AG04450 (cell line): ENCODE measurements at regions not wholly inside any gene's neighbourhood (a gene's known extent, or its start where the extent isn't known, plus 50 kb on each side); places are given as distances from the start of the nearest gene placed in this dataset.
"Not testable (repeated sequence)": the region's sequence is repeated elsewhere in the genome, so short reads cannot be mapped to it uniquely, and the experiment has no call there.

Source experiments
- CTCF ChIA-PET: fragments of 300-600, 350-600 bp; formaldehyde crosslinking; extraction: SDS; loops from one replicate; lab custom pipeline; 2022; ENCODE audit warnings: antibody characterized with exemption, inconsistent platforms; lab: Charles Lee
- POLR2A ChIA-PET: fragments of 350-600 bp; formaldehyde crosslinking; extraction: SDS; loops from one replicate; lab custom pipeline; 2021; ENCODE audit warnings: antibody characterized with exemption, inconsistent platforms; lab: Yijun Ruan, JAX
- DNase-seq: peaks from one replicate; pipeline ENCODE4 v3.0.0-alpha.2; 2011; ENCODE audit warnings: low read depth, low spot score
- H3K27ac ChIP-seq: one replicate; pipeline ENCODE4 v1.5.1; 2012; ENCODE audit warnings: low read depth, low read length, control low read depth
- H3K27me3 ChIP-seq: one replicate; pipeline ENCODE4 v1.6.0; 2012; ENCODE audit warnings: low read length; ENCODE audit not compliant: control insufficient read depth, insufficient read depth
- H3K4me3 ChIP-seq: 2 replicates; pipeline ENCODE4 v1.5.1; 2011; ENCODE audit warnings: mild to moderate bottlenecking, low read depth, low read length, control low read depth
- H3K9me3 ChIP-seq: 2 replicates; pipeline ENCODE4 v1.5.1; 2012; ENCODE audit warnings: low read length; ENCODE audit not compliant: control insufficient read depth, insufficient read depth

GRCh38 chr1:206316901-206317300 lies 113.6 kb downstream of the SRGAP2 start:
- POLR2A ChIA-PET, H3K27me3 ChIP-seq, CTCF ChIA-PET, H3K4me3 ChIP-seq, DNase-seq, H3K9me3 ChIP-seq, H3K27ac ChIP-seq: not testable (repeated sequence)

GRCh38 chr1:206317878-206318514 lies 114.7 kb downstream of the SRGAP2 start:
- CTCF ChIA-PET, H3K4me3 ChIP-seq, H3K27me3 ChIP-seq, H3K27ac ChIP-seq, POLR2A ChIA-PET, DNase-seq, H3K9me3 ChIP-seq: not testable (repeated sequence)

GRCh38 chr1:206320227-206320626 lies 116.9 kb downstream of the SRGAP2 start:
- H3K9me3 ChIP-seq, H3K27ac ChIP-seq, CTCF ChIA-PET, H3K27me3 ChIP-seq, POLR2A ChIA-PET, DNase-seq, H3K4me3 ChIP-seq: not testable (repeated sequence)

GRCh38 chr1:206326159-206326939 lies 123.0 kb downstream of the SRGAP2 start:
- POLR2A ChIA-PET, H3K9me3 ChIP-seq, H3K4me3 ChIP-seq, H3K27me3 ChIP-seq, H3K27ac ChIP-seq, DNase-seq, CTCF ChIA-PET: not testable (repeated sequence)

GRCh38 chr1:206331597-206331996 lies 128.3 kb downstream of the SRGAP2 start:
- CTCF ChIA-PET, H3K4me3 ChIP-seq, H3K9me3 ChIP-seq, H3K27ac ChIP-seq, H3K27me3 ChIP-seq, DNase-seq, POLR2A ChIA-PET: not testable (repeated sequence)

- CTCF ChIA-PET, H3K9me3 ChIP-seq, DNase-seq, H3K27ac ChIP-seq, H3K27me3 ChIP-seq, H3K4me3 ChIP-seq, POLR2A ChIA-PET: not testable (repeated sequence)
Measured at GRCh38 chr1:206333316-206333715, 130.0 kb downstream of the SRGAP2 start.

GRCh38 chr1:206333897-206334296 lies 130.6 kb downstream of the SRGAP2 start:
- H3K27me3 ChIP-seq, POLR2A ChIA-PET, H3K4me3 ChIP-seq, H3K27ac ChIP-seq, CTCF ChIA-PET, H3K9me3 ChIP-seq, DNase-seq: not testable (repeated sequence)

GRCh38 chr1:206334481-206334880 lies 131.1 kb downstream of the SRGAP2 start:
- POLR2A ChIA-PET, CTCF ChIA-PET, DNase-seq, H3K4me3 ChIP-seq, H3K27ac ChIP-seq, H3K9me3 ChIP-seq, H3K27me3 ChIP-seq: not testable (repeated sequence)

GRCh38 chr1:206335162-206335561 lies 131.8 kb downstream of the SRGAP2 start:
- POLR2A ChIA-PET, H3K27me3 ChIP-seq, H3K4me3 ChIP-seq, CTCF ChIA-PET, DNase-seq, H3K27ac ChIP-seq, H3K9me3 ChIP-seq: not testable (repeated sequence)

- POLR2A ChIA-PET, DNase-seq, H3K9me3 ChIP-seq, H3K27me3 ChIP-seq, H3K27ac ChIP-seq, H3K4me3 ChIP-seq, CTCF ChIA-PET: not testable (repeated sequence)
Measured at GRCh38 chr1:206335875-206336846, 132.8 kb downstream of the SRGAP2 start.

GRCh38 chr1:206337024-206337423 lies 133.3 kb upstream of the IKBKE start:
- H3K9me3 ChIP-seq, H3K27ac ChIP-seq, H3K4me3 ChIP-seq, DNase-seq, POLR2A ChIA-PET, H3K27me3 ChIP-seq, CTCF ChIA-PET: not testable (repeated sequence)
